ENCODE measurements at regions not wholly inside any gene's neighbourhood (a gene's known extent, or its start where the extent isn't known, plus 50 kb on each side); places are given as distances from the start of the nearest gene placed in this dataset.

- peaks cover 4% of the 10 kb centered on the region for H3K27me3 ChIP-seq (ENCODE audit: insufficient read depth, low read length)
- no peak for FAIRE-seq
These were observed 129.2 kb downstream of the FAM53A start for GRCh38 chr4:1554876-1555265.

DNA sequence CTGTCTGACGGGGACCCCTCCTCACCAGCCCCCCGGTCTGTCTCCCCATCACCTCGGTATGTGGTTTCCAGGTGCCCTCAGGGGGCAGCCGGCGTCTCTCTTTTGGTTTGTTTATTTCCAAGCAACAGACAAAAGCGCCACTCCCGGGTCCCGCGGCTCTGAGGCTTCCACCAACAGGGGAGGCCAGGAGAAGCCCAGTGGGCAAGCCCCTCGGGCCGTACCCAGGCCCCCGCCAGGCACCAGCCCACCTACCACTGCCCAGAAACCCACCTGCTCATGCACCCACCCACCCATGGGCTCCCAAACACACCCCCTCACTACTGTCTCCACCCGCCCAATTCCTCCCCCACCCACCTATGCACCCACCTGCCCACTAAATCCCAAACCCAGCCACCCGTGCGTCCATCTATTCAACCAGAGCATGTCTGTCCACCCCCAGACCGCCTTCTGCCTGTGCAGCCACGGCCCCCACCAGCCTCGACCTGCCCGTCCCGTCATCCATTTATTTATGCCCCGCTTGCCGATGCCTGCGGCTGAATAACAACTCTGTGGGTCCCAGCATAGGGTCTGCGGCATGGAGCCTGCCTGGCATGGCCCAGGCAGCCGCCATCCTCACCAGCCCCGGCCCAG is 129.8 kb downstream of the FAM53A start:
- Histone ChIP-seq H3K27me3 (ENCODE audit: insufficient read depth, low read length) (peaks cover 4% of the 10 kb centered on the region), H3K4me2 (ENCODE audit: low read length) (no peak overlapping the region), H3K4me1 (ENCODE audit: insufficient read depth, low read length) (no peaks in the 10 kb centered on the region), H3K79me2 (ENCODE audit: insufficient read depth, low read length) (no peaks in the 10 kb centered on the region), H3K27ac (ENCODE audit: low read depth, low read length) (no peak overlapping the region), H4K20me1 (ENCODE audit: insufficient read depth, low read length) (no peaks in the 10 kb centered on the region), H3K9ac (ENCODE audit: low read length) (no peak overlapping the region), H2AFZ (ENCODE audit: low read depth, low read length) (no peak overlapping the region), H3K4me3 (ENCODE audit: insufficient read depth, low read depth, low read length) (no peak overlapping the region), H3K36me3 (ENCODE audit: insufficient read depth, low read length) (no peaks in the 10 kb centered on the region), H3K9me3 (ENCODE audit: insufficient read depth, low read depth, low read length) (no peaks in the 10 kb centered on the region)
- no peak overlapping the region for H3K4me3 Mint-ChIP-seq (ENCODE audit: unreplicated experiment)
- no peak overlapping the region for H3K27ac Mint-ChIP-seq (ENCODE audit: unreplicated experiment)
- peaks cover 21% of the 10 kb centered on the region for H3K27me3 Mint-ChIP-seq (ENCODE audit: low read depth, unreplicated experiment)
- FAIRE-seq (no peak), DNase-seq (ENCODE audit: low read depth) (no peak)
- TF ChIP-seq CTCF (IDR thresholded peaks at IDR 0.05; ENCODE audit: insufficient read depth, low read depth, low read length): no peak
- no peaks in the 10 kb centered on the region for H3K36me3 Mint-ChIP-seq (ENCODE audit: low read depth, unreplicated experiment)
- no peaks in the 10 kb centered on the region for H3K4me1 Mint-ChIP-seq (ENCODE audit: low read depth, unreplicated experiment)
- no peaks in the 10 kb centered on the region for H3K9me3 Mint-ChIP-seq (ENCODE audit: unreplicated experiment)

More at GRCh38 chr4:1554876-1555265, 129.2 kb downstream of the FAM53A start:
- no peak for DNase-seq (ENCODE audit: low read depth)
- no peaks in the 10 kb centered on the region for H3K9me3 Mint-ChIP-seq (ENCODE audit: unreplicated experiment)
- no peak overlapping the region for H3K9ac ChIP-seq (ENCODE audit: low read length)
- H3K4me3 ChIP-seq (ENCODE audit: insufficient read depth, low read depth, low read length): no peak overlapping the region
- H3K36me3 Mint-ChIP-seq (ENCODE audit: low read depth, unreplicated experiment): no peaks in the 10 kb centered on the region
- H3K9me3 ChIP-seq (ENCODE audit: insufficient read depth, low read depth, low read length): no peaks in the 10 kb centered on the region
- H3K79me2 ChIP-seq (ENCODE audit: insufficient read depth, low read length): no peaks in the 10 kb centered on the region
- H3K27me3 Mint-ChIP-seq (ENCODE audit: low read depth, unreplicated experiment): peaks cover 22% of the 10 kb centered on the region
- H2AFZ ChIP-seq (ENCODE audit: low read depth, low read length): no peak overlapping the region
- H3K4me1 Mint-ChIP-seq (ENCODE audit: low read depth, unreplicated experiment): no peaks in the 10 kb centered on the region
- H3K4me2 ChIP-seq (ENCODE audit: low read length): no peak overlapping the region
- no peaks in the 10 kb centered on the region for H3K36me3 ChIP-seq (ENCODE audit: insufficient read depth, low read length)
- no peak overlapping the region for H3K27ac Mint-ChIP-seq (ENCODE audit: unreplicated experiment)
- no peak overlapping the region for H3K27ac ChIP-seq (ENCODE audit: low read depth, low read length)
- H3K4me1 ChIP-seq (ENCODE audit: insufficient read depth, low read length): no peaks in the 10 kb centered on the region
- H4K20me1 ChIP-seq (ENCODE audit: insufficient read depth, low read length): no peaks in the 10 kb centered on the region
- no peak for TF ChIP-seq CTCF (IDR thresholded peaks at IDR 0.05; ENCODE audit: insufficient read depth, low read depth, low read length)
- no peak overlapping the region for H3K4me3 Mint-ChIP-seq (ENCODE audit: unreplicated experiment)

GRCh38 chr4:1553365-1553764 is 130.7 kb downstream of the FAM53A start:
- Histone ChIP-seq H2AFZ (ENCODE audit: low read depth, low read length) (no peak overlapping the region), H3K4me2 (ENCODE audit: low read length) (no peak overlapping the region), H3K27me3 (ENCODE audit: insufficient read depth, low read length) (peaks cover 4% of the 10 kb centered on the region), H3K4me1 (ENCODE audit: insufficient read depth, low read length) (no peaks in the 10 kb centered on the region), H3K36me3 (ENCODE audit: insufficient read depth, low read length) (no peaks in the 10 kb centered on the region), H3K9me3 (ENCODE audit: insufficient read depth, low read depth, low read length) (no peaks in the 10 kb centered on the region), H3K27ac (ENCODE audit: low read depth, low read length) (no peak overlapping the region), H3K79me2 (ENCODE audit: insufficient read depth, low read length) (no peaks in the 10 kb centered on the region), H4K20me1 (ENCODE audit: insufficient read depth, low read length) (no peaks in the 10 kb centered on the region), H3K9ac (ENCODE audit: low read length) (no peak overlapping the region), H3K4me3 (ENCODE audit: insufficient read depth, low read depth, low read length) (no peak overlapping the region)
- H3K4me3 Mint-ChIP-seq (ENCODE audit: unreplicated experiment): no peak overlapping the region
- H3K9me3 Mint-ChIP-seq (ENCODE audit: unreplicated experiment): no peaks in the 10 kb centered on the region
- no peak for FAIRE-seq
- H3K27ac Mint-ChIP-seq (ENCODE audit: unreplicated experiment): no peak overlapping the region
- no peaks in the 10 kb centered on the region for H3K36me3 Mint-ChIP-seq (ENCODE audit: low read depth, unreplicated experiment)
- H3K27me3 Mint-ChIP-seq (ENCODE audit: low read depth, unreplicated experiment): peaks cover 21% of the 10 kb centered on the region
- H3K4me1 Mint-ChIP-seq (ENCODE audit: low read depth, unreplicated experiment): no peaks in the 10 kb centered on the region
- DNase-seq (ENCODE audit: low read depth): no peak
- TF ChIP-seq CTCF (IDR thresholded peaks at IDR 0.05; ENCODE audit: insufficient read depth, low read depth, low read length) (no peak), EZH2 (IDR thresholded peaks at IDR 0.05; ENCODE audit: insufficient read depth, low read length) (no peak)

Data from astrocyte (in vitro differentiated cells and primary cell).